HG03558 (cell line): ENCODE measurements at regions not wholly inside any gene's neighbourhood (a gene's known extent, or its start where the extent isn't known, plus 50 kb on each side); places are given as distances from the start of the nearest gene placed in this dataset.

ENCODE experiments used
- ATAC-seq: cut with Tn5 transposase; IDR thresholded peaks from one replicate; pipeline ENCODE4 v1.9.1; 2021; ENCODE audit warnings: moderate number of reproducible peaks; ENCODE audit not compliant: unreplicated experiment; ENCODE audit errors: extremely low read depth

DNA sequence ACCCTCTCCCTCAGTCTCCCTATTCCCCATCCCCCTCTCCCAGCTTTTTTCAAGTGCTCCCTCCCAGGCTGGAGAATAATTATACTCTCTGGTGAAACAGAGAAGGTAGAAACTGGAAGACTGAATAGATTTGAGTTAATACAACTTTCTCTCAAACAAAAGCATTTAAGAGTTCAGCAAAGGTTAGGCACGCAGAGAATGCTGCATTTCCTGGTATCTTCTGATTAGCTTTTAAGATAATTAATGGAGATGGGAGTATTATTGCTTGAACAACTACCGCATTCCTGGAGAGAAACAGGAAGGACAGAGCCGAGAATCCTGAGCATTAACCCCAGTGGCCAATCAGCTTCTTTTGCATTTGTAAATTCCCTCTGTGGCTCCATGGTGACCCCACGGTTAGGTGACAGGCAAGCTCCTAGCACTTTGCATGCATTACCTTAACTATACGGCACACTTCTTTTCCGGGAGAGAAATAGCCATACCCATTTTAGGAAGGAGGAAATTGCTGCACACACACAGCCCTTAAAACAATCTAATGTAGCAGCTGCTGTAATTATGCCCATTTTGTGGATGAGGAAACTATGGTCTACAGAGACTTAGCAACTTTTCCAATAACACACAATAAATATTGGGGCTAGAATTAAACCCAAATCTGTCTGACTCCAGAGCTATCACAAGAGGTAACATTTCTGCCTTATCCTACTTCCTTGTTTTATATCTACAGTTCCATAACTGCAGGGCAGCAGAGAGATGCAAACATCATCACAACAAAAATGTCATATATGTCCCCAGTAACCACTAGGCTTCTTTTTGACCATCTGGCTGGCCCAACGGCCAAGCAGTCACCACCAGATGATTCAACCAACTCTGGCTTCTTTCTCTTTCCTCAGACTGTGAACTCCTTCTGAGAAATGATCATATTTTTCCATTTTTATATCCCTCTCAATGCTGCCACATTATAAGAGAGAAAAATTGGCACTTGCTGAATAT, 169.9 kb downstream of the CD24 start:
- no peak for ATAC-seq

DNA sequence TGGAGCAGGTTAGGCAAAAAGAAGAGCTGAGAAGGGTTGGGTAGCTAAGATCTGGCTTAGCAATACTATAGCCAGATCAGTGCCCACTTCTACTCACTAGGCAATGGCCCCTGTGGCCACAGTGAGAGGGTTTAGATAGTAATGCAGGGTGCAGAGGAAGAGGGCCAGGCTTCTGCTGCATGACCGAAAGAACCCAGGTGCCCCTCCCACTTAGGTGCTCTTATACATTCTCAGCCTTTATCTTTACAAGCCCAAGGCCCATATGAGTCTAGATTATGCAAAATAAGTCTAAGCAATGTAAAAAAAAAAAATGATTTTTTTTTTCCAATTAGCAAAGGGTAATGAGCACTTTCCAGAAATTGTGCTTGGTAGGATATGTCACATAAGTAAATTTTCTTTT, 171.3 kb downstream of the CD24 start:
- no peak for ATAC-seq

DNA sequence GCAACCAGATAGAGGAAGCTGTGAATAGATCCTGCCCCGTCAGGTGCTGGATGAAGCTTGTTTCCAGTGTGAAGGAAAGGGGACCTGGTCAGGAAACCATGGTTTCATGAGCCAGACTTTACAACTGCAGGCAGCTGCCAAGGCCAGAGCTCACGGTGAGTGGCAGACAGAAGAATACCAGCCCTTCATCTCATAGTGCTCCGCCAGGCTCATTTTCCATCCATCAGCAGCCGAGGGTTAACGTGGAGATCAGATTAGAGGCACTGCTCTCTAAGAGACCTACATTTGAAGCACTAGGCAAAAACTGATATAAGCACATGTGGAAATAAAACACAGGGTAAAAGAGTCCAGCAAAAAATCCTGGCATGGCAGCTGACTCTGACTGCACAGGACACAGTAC, 172.4 kb downstream of the CD24 start:
- no peak for ATAC-seq

DNA sequence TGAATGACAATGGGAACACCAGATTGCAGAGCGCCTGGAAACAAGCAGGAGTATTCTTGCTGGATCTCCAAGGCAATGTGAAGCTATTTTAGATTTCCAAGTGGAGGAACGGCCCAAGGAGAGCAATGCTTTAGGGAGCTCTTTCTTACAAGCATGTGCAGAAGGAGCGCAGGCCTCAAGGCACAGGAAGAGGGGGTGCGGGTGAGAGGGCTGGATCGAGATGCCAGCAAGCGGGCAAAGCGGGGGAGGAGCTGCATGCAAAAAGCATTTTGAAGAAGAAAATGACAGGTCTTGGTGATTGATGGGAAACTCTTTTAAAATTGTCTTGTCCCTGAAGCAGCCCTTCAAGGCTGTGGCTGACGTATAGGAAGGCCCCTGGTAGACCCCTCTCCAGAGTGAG, 171.9 kb downstream of the QRSL1 start:
- ATAC-seq = no peak

DNA sequence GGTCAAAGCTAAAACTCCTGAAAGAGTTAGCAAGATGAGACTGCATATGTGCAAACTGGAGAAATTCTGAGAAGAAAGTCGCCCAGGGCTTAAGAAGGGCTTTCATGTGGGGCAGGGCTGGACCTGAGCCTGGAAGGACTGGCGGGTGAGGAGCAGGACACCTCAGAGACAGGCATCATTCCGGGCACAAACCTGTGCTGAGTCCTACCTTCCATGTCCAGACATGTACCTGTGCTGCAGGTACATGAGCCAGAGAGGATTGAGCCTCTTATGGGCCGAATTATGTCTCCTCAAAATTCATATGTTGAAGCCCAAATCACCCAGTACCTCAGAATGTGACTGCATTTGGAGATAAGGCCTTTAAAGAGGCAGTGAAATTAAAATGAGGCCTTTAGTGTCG, 171.0 kb downstream of the QRSL1 start:
- no peak for ATAC-seq

DNA sequence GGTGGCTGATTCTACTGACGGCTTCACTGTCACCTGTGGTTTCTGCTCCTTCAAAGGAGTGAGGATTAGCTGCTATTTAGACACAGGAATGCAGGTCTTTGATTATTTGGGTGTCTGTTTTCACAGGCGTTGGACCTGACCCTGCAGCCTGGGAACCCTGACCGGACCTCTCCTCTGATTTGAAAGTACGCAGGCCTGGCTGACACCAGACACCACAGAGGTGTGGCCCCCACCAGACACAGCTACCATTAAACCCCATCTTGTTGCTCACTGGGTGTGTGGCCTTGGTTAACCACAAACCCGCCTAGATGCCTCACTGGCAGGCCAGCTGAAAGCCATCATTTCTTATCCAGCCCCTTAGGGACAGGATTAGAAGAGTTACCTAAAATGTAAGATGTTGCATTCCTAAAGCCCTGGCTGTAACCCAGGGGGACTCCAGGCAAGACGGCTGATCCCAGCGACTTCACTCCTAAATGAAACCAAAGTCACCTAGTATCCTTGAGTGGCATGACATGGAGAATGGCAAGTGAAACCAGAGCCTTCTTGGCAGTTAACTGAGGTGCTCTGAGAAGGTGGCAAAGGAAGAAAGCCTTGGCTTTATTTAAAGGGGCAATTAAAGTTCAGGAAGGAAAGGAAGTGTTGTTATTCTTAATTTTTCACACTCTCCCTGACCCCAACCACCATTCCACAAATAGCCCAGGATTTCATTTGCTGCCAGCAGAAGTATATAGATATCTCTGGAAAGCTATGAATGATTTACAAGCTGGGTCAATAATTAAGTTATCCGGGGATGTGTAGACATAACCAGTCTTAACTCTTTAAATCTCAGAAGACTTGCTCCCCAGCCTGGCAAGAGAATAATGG, 169.9 kb downstream of the QRSL1 start:
- peak; percentile 70 for ATAC-seq

DNA sequence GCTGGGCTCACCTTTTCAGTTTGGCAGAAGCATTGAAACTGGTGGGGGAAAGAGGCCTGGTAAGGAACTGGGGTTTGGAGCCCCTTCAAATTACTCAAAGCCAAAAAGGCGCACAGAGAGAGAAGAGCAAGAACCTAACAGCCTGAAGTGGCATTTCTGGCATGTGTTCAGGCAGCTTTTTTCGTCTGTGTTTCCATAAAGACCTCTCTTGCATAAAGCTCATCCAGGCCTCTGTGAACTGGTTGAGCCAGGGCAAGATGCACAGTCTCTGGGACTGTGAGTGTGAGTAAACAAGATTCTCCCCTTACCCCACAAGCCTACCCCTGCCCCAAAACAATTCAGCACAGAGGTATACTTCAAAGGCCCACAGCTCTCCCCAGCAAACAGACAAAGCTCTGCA, 167.8 kb downstream of the QRSL1 start:
- no peak for ATAC-seq

DNA sequence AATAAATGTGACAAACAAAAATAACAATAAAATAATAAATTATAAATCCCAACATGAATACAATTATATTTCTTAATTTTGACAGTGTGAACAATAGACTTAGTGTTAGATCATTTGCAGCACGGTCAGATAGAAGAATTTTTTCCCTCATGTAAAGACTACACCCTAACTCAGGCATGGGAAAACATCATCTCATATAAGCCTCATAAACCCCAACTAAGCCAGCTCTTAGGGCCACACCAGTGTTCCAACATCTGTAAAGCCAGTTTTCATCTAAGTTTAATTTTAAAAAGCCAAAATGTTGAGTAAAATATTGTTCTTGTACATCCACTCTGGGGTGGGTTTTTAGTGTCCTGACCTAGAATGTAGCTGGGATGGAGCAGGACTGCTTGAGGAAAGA, 167.4 kb downstream of the QRSL1 start:
- ATAC-seq = no peak

DNA sequence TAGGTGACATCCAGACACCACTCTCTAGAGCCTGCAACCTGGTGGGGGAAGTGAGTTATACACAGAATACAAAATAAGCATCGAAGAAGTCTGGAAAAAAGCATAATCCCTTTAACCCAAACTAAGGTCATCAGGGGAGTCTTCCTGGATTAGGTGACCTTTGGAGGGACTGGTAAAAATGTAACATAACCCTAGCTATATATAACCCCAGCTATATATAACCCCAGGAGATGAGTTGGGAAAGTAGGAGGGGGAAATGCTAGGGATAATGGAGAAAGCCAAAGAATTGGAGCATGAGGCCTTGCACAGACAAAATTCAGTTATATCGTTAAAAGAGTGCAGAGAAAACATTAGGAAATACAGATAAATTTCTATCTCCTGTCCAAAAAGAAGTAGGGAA, 164.8 kb downstream of the QRSL1 start:
- no peak for ATAC-seq

DNA sequence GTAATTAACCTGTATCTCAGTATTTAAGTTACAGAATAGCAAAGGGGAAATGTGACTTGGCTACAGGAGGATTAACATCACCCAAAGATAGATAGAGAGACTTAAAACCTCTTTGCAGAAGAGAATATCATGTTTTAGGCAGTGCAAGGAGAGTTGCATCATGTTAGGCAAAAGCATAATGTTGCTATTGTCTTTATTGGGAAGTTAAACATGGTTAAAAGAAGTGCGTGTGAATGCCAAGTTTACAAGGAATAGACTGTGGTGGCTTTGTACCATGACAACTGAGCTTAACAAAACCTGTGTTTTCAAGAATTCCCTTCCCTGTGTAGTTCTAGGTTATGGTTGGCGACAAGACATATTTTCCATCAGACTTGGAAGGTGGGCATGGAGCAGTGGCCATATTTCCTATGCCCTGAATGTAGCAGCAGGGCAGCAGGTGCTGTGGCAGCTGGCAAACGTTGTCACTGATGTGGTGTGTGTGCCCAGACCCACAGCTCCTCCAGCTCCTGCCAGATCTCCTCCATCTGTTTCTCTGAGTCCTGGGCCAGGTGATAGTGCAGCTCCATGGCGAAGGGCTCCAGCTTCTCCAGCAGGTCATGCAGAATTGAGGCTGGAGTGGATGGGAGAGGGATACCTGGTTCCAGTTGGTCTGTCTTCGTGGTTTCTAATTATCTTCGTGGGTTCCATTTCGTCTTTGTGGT, 163.3 kb downstream of the QRSL1 start:
- no peak for ATAC-seq

DNA sequence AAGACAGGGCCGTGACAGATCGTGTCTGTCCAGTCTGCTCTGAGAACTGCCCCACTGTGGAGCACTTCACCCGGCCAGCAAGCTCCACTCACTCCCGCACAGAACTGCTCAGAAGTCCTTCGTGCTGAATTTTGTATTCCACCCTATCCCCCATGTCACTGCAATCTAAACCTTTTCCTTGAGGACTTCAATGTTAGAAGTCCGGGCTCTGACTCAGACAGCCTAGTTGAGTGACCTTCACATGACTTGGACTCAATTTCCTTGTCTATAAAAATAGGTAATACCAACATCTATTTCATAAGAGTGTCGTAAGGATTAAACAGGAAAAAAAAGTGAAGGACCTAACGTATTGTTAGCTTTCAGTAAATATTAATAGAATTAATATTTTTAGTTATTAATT, 161.6 kb downstream of the QRSL1 start:
- ATAC-seq = no peak

DNA sequence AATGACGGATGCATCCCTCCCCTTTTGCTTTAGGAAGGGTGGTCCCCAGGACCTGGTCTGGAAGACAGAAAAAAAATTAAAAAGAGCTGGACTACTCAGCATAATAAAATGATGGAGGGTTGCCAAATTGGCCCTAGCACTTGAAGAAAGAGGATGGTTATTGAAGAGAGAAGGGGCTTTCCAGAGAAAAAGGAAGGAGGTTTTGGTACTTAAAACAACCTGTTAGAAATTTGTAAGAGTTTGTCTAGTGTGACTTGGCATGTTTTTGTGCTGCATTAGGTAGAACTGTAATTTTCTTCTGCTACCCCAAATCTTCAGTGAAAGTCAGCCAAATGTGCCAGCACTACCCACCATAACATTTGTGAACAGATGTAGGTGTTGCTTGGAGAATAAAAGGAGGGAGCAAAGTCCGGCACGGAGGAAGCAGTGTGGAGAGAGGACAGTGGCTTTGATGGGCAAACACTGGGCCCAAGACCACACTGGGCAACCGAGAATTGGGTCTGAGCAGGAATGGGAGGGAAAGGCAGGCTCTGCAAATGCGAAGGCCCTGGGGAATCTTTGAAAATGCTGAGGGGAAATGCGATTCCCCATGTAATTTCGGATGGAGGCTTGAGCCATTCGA, 160.9 kb downstream of the QRSL1 start:
- no peak for ATAC-seq

DNA sequence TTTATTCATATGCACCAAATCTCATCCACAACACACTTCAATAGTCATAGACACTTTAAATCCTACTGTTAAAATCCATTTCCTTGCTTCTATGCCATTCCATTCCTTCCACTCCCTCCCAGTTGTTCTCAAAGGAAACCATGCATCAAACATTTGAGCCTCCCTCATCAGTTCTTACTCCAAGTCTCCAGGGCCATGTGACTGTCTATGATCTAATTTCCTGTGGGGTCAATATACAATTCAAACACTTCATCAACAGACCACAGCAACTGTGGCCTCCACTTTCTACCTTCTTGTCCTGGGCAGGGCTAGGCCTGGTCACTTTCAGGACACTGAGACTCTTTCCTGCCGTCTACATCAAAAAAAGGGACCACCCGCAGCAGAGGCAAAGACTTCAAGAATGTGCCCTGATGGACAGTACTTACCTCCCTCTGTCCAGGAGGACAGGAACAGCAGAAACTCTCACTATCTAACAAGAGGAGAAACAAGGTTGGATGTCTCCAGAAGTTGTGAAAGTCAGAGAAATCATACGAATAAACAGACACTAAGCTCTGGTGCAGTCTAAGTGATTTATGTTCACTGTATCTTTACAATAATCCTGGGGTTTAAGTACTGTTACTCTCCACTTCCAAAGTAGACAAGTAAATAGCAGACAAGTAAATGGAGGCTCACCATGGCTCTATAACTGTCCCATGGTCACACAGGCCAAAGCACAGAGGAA, 160.2 kb downstream of the QRSL1 start:
- ATAC-seq = no peak

DNA sequence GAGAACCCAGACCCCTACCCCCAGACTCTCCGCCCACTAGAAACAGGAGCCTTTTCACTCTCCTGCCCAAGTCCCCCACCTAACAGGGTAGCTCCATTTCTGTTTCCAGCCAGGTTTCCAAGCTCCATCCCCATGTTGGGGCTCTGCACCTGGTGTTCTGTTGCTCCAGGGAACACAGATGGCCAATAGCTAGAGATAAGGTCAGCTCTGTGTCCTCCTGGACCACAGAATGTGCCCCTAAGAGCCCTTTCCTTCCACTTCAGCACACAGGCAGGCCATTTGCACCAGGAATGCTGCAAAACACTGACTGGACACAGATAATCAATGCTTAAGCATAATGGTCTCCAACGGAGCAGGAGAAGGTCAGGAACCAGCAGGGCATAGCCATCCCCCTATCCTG, 159.4 kb downstream of the QRSL1 start:
- no peak for ATAC-seq

DNA sequence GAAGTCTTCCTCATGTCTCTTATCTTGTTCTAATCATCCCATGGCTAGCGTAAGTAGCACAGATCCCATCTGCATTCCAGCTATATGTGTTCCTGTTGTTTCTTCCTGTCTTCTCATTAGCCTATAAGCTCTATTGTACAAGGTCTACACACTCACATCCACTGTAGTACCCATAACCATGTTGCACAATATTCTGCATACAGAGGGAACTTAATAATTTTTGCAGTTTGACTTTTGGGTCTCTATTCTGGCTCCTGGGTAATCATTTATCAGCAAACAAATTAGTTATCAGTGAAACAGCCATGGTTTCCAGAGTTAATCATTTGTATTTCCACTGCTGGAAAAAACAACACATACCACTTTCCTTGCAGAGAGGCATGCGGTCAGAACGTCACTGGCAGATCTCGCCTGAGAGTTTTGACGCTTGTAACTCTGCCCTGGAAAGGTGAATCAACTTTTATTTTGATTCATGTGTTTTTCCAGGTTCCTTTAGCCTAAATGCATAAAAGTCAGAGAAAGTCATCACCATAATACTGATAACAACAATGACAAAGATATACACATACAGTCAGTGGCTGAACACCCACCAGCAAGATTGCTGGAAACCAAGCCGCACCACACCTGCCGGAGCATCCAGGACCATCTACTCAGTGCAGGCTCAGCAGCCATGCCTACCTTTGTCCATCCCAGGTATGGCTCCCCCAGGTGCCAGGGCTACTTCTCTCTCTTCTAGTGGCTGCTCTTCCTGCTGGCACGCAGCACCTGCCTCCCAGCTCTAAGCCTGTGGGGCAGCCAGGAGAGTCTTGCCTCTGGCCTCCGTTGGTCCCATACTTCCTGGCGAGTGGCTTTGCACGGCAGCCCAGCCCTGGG, 158.2 kb downstream of the QRSL1 start:
- no peak for ATAC-seq

DNA sequence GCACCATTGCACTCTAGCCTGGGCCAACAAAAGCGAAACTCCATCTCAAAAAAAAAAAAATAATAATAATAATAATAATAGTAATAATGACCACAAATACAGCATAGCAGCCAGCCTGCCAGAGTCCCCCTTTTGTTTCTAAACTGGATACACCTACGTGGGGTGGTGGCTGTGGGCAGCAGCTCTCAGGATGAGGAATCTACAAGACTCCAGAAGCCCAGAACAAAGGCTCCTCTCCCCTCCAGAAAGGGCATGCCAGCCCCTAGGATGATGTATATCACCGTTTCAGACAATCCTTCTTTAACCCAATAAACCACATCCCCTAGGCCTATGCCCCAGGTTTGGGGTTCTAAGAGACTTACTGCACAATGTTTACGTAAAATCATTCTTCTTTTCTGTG, 155.9 kb downstream of the QRSL1 start:
- ATAC-seq = no peak

DNA sequence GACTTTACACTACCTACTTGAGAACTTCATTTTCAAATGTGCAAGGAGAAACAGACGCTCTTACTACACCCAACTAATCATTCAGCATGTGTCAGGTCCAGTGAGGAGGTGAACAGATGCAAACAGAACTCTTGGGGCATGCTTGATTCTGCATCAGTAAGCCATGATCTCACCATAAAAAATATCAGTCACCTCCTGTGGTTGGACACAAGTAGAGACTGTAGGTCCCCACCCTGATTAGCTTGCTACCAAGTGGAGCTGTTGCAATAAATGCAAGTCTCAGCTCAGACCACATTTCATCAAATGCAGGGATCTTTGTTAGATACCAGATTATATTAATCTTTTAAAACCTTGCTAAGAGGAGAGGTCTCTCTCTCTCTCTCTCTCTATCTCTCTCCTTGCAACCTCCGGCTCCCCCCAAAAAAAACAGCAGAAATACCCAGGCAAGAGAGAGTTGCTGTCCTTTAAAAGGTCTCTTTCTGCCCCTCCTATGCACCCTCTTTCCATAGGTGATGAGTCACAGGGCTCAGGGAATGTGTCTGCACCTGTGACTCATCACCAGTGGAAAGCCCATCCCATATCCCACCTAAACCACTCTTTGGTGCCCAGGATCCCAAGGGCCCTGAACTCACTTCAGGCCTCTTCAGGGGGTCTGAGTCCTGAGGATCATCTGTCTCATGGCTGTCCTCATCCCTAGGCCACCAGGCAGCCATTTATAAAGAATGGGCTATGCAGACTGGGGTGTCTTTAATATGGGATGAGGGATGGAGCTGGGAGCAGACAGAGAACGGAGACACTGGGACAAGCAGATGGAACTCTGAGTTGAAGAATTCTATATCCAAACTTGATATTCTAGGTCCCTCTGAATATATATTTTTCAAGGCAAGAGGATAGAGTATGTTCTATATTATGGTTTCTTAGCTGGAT, 154.5 kb downstream of the QRSL1 start:
- ATAC-seq = no peak
